NCI-H1048 (cell line): ENCODE measurements at regions not wholly inside any gene's neighbourhood (a gene's known extent, or its start where the extent isn't known, plus 50 kb on each side); places are given as distances from the start of the nearest gene placed in this dataset.

Source experiments
- DNase-seq: peaks from one replicate; lab custom pipeline; 2025; lab: John Stamatoyannopoulos, UW

GRCh38 chr10:60728056-60728455, 50.2 kb upstream of the CDK1 start:
- DNase-seq = no peak

GRCh38 chr10:60726257-60726656, 52.0 kb upstream of the CDK1 start:
- no peak for DNase-seq

DNA sequence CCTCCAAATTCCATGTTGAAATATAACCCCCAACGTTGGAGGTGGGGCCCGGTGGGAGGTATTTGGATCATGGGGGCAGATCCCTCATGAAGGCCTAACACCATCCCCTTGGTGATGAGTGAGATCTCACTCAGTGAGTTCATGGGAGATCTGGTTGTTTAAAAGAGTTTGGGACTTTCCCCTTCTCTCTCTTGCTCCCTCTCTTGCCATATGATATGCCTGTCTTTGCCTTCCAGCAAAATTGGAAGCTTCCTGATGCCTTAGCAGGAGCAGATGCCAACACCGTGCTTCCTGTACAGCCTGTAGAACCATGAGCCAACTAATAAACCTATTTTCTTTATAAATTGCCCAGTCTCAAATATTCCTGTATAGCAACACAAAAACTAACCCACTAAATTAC, 55.7 kb upstream of the CDK1 start:
- no peak for DNase-seq

- DNase-seq = no peak
These were observed 58.6 kb upstream of the CDK1 start for GRCh38 chr10:60719721-60720120.

- DNase-seq = no peak
These were observed 59.4 kb upstream of the CDK1 start for GRCh38 chr10:60718886-60719285.

DNA sequence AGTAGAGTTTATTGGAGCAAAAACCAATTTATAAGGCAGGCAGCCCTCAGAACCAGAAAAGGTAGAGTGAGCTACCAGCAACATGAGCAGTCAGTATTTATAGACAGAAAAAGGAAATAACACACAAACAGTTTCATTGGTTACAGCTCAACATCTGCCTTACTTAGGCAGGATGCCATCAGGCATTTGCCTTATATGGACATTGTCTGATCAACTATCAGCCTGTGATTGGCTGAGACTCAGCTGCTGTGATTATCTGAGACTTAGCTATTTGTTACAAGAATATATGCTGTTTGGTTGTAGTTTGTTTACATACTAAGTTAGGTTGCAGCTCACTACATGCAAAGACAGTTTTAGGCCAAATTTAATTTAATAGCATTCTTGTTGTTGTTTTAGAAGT, 60.4 kb upstream of the CDK1 start:
- no peak for DNase-seq

DNA sequence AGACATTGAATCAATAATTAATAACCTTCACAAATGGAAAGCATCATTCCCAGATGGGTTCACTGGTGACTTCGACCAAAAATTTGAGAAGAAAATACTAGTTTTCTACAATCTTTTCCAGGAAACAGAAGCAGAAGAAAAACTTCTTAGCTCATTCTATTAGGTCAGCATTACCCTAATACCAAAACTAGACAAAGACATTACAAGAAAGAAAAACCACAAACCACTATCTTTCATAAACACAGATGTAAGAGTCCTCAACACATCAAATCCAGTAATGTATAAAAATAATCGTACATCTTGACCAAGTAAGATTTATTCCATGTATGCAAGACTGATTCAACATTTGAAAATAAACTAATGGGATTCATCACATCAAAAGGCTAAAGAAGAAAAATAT, 64.0 kb upstream of the CDK1 start:
- no peak for DNase-seq

DNA sequence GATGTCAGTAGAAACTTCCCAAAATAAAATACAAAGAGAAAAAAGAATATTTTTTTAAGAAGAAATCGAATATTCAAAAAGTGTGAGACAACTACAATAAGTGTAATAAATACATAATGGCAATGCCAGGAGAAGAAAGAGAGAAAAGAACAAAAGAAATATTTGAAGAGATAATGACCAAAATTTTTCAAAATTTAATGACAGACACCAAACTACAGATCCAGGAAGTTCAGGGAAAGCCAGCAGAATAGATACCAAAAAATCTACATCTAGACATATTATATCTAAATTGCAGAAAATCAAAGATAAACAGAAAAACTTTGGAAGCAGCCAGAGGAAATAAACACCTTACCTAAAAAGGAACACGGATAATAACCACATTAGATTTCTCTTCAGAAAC, 66.8 kb upstream of the CDK1 start:
- no peak for DNase-seq

DNA sequence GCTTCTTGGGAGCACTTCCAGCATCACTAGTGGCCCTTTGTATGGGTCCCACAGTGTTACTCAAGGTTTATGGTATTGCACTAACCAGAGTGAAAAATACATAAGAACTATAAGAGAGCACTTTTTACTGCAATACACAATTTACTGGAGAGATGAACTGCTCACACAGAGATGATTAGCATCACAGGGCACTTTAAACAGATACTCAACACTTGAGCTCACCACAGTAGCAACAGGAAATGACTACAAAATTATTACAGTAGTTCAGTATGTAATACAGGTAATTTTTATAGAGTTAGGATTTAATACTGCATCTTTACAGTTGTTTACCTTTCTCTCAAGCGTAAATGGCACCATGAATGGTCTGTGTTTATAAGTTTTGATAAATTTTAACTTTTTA, 68.2 kb upstream of the CDK1 start:
- DNase-seq = no peak

GRCh38 chr10:60708666-60709065, 69.6 kb upstream of the CDK1 start:
- no peak for DNase-seq

DNA sequence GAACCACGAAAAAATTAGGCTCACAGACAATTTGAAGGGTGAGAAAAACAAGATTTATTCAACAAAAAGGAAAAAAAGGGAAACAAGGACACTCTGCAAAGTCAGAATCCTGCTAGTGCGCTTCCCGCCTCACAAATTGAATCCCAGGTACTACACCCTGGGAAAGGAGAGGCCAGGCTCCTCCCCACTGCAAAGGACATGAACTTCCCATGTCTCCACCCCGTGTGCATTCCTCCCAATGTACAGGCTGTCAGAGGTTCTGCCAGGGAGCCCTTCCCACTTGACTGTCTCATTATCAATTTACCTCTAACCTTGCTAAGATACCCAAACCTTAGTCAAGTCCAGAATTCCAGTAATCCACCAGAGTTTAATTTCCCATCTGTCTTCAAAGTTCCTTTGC, 70.4 kb upstream of the CDK1 start:
- DNase-seq = no peak

GRCh38 chr10:60706146-60706545, 72.1 kb upstream of the CDK1 start:
- DNase-seq = no peak

GRCh38 chr10:60705376-60705775, 72.9 kb upstream of the CDK1 start:
- DNase-seq = no peak

GRCh38 chr10:60704471-60704870, 73.8 kb upstream of the CDK1 start:
- no peak for DNase-seq

DNA sequence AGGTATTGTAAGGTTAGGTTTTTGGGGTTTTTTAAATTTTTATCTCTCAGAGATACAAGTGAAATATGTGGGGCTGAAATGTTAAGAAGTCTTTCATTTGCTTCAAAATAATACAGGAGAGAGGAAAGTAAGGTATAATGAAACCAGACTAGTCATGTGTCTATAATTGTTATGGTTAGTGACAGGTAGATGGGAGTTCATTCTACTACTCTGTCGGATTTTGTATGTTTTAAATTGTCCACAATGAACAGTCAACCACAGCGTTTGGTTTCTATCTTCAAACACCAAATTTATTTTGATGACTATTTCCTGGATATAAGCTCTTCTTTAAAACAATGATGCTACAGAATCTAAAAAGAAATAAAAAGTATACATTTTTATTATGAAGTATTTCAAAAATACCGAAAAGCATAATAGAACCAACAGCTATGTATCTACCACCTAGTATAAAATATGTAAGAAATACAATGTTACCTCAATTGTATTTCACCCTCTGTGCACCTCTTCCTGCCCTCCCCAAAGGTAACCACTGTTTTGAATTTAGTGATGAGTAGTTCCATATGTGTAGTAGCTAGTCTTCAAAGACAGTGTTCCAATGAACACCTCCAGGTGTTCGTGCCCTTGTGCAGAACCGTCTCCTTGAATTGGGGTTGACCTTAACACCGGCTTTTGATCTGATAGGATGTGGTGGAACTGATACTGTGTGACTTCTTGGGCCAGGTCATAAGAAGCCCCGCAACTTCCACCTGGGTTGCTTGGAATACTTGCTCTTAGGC, 74.8 kb upstream of the CDK1 start:
- no peak for DNase-seq

DNA sequence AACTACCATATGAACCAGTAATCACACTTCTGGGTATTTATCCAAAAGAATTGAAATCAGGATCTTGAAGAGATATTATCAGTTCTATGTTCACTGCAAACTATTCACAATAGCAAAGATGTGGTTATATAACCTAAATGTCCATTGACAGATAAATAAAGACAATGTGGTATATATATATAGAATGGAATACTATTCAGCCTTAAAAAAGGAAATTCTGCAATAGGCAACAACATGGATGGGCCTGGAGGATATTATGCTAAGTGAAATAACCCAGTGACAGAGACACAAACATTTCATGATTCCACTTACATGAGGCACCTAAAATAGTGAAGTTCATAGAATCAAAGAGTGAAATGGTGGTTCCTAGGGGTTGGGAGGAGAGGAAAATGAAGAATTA, 90.6 kb upstream of the CDK1 start:
- DNase-seq = no peak

DNA sequence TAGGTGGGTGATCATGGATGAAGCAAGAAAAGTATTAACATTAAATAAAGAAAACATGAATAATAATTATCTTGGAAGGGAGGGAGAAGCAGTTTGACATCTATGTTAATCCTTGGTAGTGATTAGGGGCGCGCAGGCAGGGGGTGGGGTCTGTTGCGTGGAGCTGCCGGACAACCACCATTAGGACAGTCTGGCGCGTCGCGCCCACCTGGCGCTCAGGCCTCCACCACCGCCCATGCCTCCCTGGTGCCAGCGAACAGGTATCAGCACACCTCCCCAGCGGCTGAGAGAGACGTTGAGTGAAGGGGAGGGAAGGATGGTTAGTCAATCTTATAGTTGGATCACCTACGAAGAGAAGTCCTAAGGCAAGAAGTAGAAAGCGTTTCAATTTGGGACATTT, 94.2 kb upstream of the CDK1 start:
- DNase-seq = no peak

DNA sequence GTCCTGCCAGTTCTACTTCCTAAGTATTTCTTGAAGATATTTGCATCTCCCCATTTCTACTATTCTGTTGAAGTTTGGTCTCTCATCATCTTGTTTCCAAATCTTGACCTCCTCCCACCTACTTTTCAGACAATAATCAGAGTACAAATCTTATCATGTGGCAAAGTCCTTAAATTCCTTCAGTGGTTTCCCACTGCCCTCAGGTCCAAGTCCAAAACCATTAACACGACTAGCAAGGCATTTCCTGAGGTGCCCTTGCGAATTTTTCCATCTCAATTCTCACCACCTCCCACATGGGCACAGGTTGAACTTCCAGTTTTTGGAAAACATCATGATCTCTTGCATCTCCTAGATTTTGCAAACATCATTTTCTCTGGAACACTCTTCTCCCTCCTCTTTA, 97.2 kb upstream of the CDK1 start:
- no peak for DNase-seq

DNA sequence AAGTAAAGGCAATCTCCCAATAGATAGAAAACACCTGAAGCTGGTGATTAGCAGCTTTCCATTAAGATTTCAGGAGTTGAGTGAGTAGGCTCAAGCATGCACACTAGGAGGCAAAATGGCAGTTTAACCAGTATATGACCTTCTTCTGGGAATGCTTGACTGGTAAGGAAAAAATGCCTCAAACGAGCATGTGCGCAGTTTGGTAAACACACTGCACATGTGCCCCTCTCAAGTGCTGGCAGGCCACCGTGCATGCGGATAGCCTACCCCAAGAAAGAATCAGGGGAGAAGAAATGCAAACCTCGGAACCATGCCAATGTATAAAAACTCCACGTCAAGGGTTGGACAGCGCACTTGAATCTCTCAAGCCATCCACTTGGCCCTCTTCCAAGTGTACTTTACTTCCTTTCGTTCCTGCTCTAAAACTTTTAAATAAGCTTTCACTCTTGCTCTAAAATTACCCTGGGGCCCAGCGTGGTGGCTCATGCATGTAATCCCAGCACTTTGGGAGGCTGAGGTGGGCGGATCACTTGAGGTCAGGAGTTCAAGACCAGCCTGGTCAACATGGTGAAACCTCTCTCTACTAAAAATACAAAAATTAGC, 98.8 kb upstream of the CDK1 start:
- DNase-seq = no peak

GRCh38 chr10:60678978-60679377, 99.3 kb upstream of the CDK1 start:
- DNase-seq = no peak

DNA sequence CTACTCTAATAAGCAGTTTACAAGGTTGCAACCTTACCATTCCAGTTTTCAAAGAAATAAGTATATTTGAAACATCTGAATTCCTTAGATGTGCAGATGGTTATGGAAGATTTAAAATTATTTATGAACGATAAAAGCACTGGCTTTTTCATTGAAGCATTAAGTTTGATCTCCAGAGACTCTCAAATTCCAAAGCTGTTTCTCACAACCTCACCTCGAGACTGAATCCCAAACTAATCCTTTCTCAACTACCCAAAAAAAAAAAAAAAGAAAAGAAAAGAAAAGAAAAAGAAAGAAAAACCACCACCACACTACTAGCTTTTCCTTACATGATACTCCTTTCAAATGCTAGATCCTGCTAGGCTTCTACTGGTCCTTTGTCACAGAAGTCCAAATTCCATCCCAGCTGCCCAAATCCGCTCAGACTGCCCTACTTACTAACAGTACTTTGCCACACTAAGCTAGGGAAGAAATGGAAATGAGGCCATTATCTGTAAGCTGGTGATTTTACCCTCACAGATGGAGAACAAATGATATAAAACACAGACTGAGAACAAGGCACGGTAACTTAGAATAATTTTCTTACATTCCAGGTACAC, 100.6 kb upstream of the CDK1 start:
- DNase-seq = no peak

DNA sequence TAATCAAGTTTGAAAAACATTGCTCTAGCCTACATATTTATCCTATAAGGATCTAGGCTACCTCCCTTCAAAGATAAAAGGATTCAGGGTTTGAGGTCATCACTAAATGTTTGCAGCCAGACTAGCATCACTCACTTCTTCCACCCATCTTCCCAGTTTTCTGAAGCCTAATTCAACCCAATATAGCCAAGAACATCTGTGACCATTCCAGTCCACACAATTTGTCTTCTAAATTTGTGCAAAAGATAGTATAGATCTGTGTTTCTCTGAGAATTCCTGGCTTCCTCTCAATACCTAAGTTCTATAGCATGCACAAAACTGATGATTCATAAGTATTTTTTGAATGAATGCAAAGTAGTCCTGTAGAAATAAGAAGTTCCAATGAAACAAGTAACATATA, 103.0 kb upstream of the CDK1 start:
- DNase-seq = no peak

GRCh38 chr10:60669501-60669900, 108.8 kb upstream of the CDK1 start:
- no peak for DNase-seq

DNA sequence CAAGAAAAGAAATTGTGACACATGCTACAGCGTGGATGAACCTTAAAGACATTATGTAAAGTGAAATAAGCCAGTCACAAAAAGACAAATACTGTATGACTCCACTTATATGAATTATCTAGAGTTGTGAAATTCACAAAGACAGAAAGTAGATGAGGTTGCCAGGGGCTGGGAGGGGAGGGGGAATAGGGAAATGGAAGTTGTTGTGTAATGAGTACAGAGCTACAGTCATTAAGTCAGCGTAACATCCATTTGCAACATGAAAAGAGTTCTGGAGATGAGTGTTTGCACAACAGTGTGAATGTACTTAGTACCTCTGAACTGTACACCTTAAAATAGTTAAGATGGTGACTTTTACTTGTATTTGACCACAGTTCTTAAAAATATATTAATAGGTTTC, 112.1 kb upstream of the CDK1 start:
- no peak for DNase-seq
